A673 (cell line): ENCODE measurements at regions not wholly inside any gene's neighbourhood (a gene's known extent, or its start where the extent isn't known, plus 50 kb on each side); places are given as distances from the start of the nearest gene placed in this dataset.

ENCODE experiments used
- BruUV-seq: library from RNA; stranded (reverse); fragments of 400-500 nt; replicated peaks from 2 replicates; lab custom pipeline; 2021; lab: Mats Ljungman, UMichigan
- CTCF ChIA-PET: fragments of 300-600 bp; sonication (Branson Sonifier 250); formaldehyde crosslinking; loops from one replicate; lab custom pipeline; 2022; ENCODE audit warnings: antibody characterized with exemption; lab: Charles Lee
- POLR2A ChIA-PET: fragments of 300-600 bp; sonication (Branson Sonifier 250); formaldehyde crosslinking; loops from one replicate; lab custom pipeline; 2022; ENCODE audit warnings: antibody characterized with exemption; ENCODE audit not compliant: low non-redundant PET; lab: Charles Lee
- DNase-seq: peaks from one replicate; pipeline ENCODE4 v3.0.0-alpha.2; 2015; ENCODE audit warnings: low spot score
- H3K27ac ChIP-seq: fragments of 200-600 bp; sonication (generic); 2 replicates; pipeline ENCODE4 v1.5.1; 2016; ENCODE audit warnings: mixed run types, low read depth, mild to moderate bottlenecking, mixed read lengths, antibody characterized with exemption, low read length; ENCODE audit not compliant: poor library complexity, severe bottlenecking
- H3K27me3 ChIP-seq: fragments of 200-600 bp; sonication (generic); replicated peaks from 2 replicates; pipeline ENCODE4 v1.6.1; 2017; ENCODE audit warnings: mixed run types, low read depth, mild to moderate bottlenecking, mixed read lengths, antibody characterized with exemption, low read length; ENCODE audit not compliant: insufficient read depth, poor library complexity
- H3K36me3 ChIP-seq: fragments of 200-600 bp; sonication (generic); 2 replicates; pipeline ENCODE4 v1.6.1; 2016; ENCODE audit warnings: mixed run types, mild to moderate bottlenecking, mixed read lengths, antibody characterized with exemption, low read length; ENCODE audit not compliant: insufficient read depth, poor library complexity, severe bottlenecking
- H3K4me1 ChIP-seq: fragments of 200-600 bp; sonication (generic); 2 replicates; pipeline ENCODE4 v1.6.1; 2017; ENCODE audit warnings: mixed run types, mild to moderate bottlenecking, mixed read lengths, antibody characterized with exemption, low read length; ENCODE audit not compliant: insufficient read depth, poor library complexity, severe bottlenecking
- H3K4me3 ChIP-seq: fragments of 200-600 bp; sonication (generic); 2 replicates; pipeline ENCODE4 v1.5.1; 2016; ENCODE audit warnings: low read depth, mixed run types, mild to moderate bottlenecking, mixed read lengths, low read length; ENCODE audit not compliant: poor library complexity, severe bottlenecking
- H3K9me3 ChIP-seq: fragments of 200-600 bp; sonication (generic); 2 replicates; pipeline ENCODE4 v1.6.1; 2016; ENCODE audit warnings: mixed run types, low read depth, mild to moderate bottlenecking, mixed read lengths, antibody characterized with exemption, low read length; ENCODE audit not compliant: poor library complexity, severe bottlenecking
- CTCF ChIP-seq: fragments of 300-800, 200-600 bp; sonication (generic); conservative IDR thresholded peaks from 2 replicates; pipeline ENCODE4 v1.5.1; 2017; ENCODE audit warnings: low read depth, mild to moderate bottlenecking, antibody characterized with exemption, low read length, moderate library complexity, mixed read lengths
- EZH2 ChIP-seq: fragments of 200-600 bp; sonication (generic); IDR thresholded peaks from 2 replicates; pipeline ENCODE4 v1.6.1; 2017; ENCODE audit warnings: borderline replicate concordance, low read depth, mild to moderate bottlenecking, mixed read lengths, antibody characterized with exemption, low read length; ENCODE audit not compliant: poor library complexity, severe bottlenecking
- intact Hi-C: fragments of 100-400 bp; cut with micrococcal nuclease; formaldehyde crosslinking; loops from one replicate; pipeline ENCODE4 v1.10.0; 2022; ENCODE audit not compliant: unreplicated experiment

GRCh38 chr10:71063401-71063800 is 149.0 kb upstream of the UNC5B start:
- H3K36me3 ChIP-seq: no peaks in the 10 kb centered on the region
- BruUV-seq: no TSS peak
- no peaks in the 10 kb centered on the region for H3K4me1 ChIP-seq
- TF ChIP-seq CTCF: no peak
- TF ChIP-seq EZH2: no peak
- ChIA-PET POLR2A (no interaction called here), CTCF (no interaction called here)
- intact Hi-C loops: no loop called here
- H3K4me3 ChIP-seq: no peak overlapping the region
- no peak for DNase-seq
- no peaks in the 10 kb centered on the region for H3K27me3 ChIP-seq
- no peaks in the 10 kb centered on the region for H3K9me3 ChIP-seq
- no peak overlapping the region for H3K27ac ChIP-seq

- ChIA-PET CTCF (interaction anchor here (0.7 kb wide), 1 partner anchor 143 kb away, joined by 5 read pairs; no protein-coding TSS in a partner anchor), POLR2A (no interaction called here)
- DNase-seq: no peak
- no TSS peak for BruUV-seq
- H3K27ac ChIP-seq: no peak overlapping the region
- H3K9me3 ChIP-seq: no peaks in the 10 kb centered on the region
- intact Hi-C loops: no loop called here
- no peaks in the 10 kb centered on the region for H3K36me3 ChIP-seq
- no peak overlapping the region for H3K4me3 ChIP-seq
- TF ChIP-seq EZH2 (no peak), CTCF (peak; percentile 26; the same call in 1 of the 2 replicates)
- no peaks in the 10 kb centered on the region for H3K4me1 ChIP-seq
- H3K27me3 ChIP-seq: no peaks in the 10 kb centered on the region
Observed at GRCh38 chr10:71064413-71065118, 147.8 kb upstream of the UNC5B start.

- Histone ChIP-seq H3K27me3 (no peaks in the 10 kb centered on the region), H3K4me3 (no peak overlapping the region), H3K4me1 (no peaks in the 10 kb centered on the region), H3K27ac (no peak overlapping the region), H3K36me3 (no peaks in the 10 kb centered on the region), H3K9me3 (no peaks in the 10 kb centered on the region)
- ChIA-PET CTCF (no interaction called here), POLR2A (no interaction called here)
- intact Hi-C loops: no loop called here
- no peak for DNase-seq
- no TSS peak for BruUV-seq
- TF ChIP-seq EZH2 (no peak), CTCF (no peak)
Observed at GRCh38 chr10:71065659-71066058, 146.7 kb upstream of the UNC5B start.
